SK-N-DZ (cell line): ENCODE measurements at regions not wholly inside any gene's neighbourhood (a gene's known extent, or its start where the extent isn't known, plus 50 kb on each side); places are given as distances from the start of the nearest gene placed in this dataset.

ENCODE experiments used
- DNase-seq: peaks from one replicate; pipeline ENCODE4 v3.0.0-alpha.2; 2015; ENCODE audit warnings: low spot score

- DNase-seq = peak; percentile 63
These were observed 403.4 kb downstream of the DNAJB9 start for GRCh38 chr7:108973075-108973474.

- no peak for DNase-seq
These were observed 405.0 kb downstream of the DNAJB9 start for GRCh38 chr7:108974641-108975040.

- peak; percentile 54 for DNase-seq
These were observed 415.4 kb downstream of the DNAJB9 start for GRCh38 chr7:108985037-108985436.

- no peak for DNase-seq
These were observed 419.6 kb downstream of the DNAJB9 start for GRCh38 chr7:108989319-108989718.

- DNase-seq = no peak
These were observed 427.8 kb downstream of the DNAJB9 start for GRCh38 chr7:108997480-108997879.

GRCh38 chr7:109003742-109004141 lies 434.1 kb downstream of the DNAJB9 start:
- DNase-seq = no peak

GRCh38 chr7:109009636-109010035 lies 440.0 kb downstream of the DNAJB9 start:
- DNase-seq = no peak

- DNase-seq = no peak
These were observed 450.6 kb downstream of the DNAJB9 start for GRCh38 chr7:109020251-109020650.

- no peak for DNase-seq
These were observed 451.7 kb downstream of the DNAJB9 start for GRCh38 chr7:109021390-109021789.

GRCh38 chr7:109029866-109030265 lies 460.2 kb downstream of the DNAJB9 start:
- DNase-seq = no peak

GRCh38 chr7:109044691-109045090 lies 475.0 kb downstream of the DNAJB9 start:
- no peak for DNase-seq

- no peak for DNase-seq
These were observed 479.7 kb downstream of the DNAJB9 start for GRCh38 chr7:109049366-109049765.

- no peak for DNase-seq
These were observed 489.4 kb downstream of the DNAJB9 start for GRCh38 chr7:109059089-109059488.

- DNase-seq = no peak
These were observed 493.1 kb downstream of the DNAJB9 start for GRCh38 chr7:109062798-109063197.

GRCh38 chr7:109073543-109073942 lies 503.9 kb downstream of the DNAJB9 start:
- DNase-seq = no peak

- no peak for DNase-seq
These were observed 506.8 kb downstream of the DNAJB9 start for GRCh38 chr7:109076396-109076972.

- no peak for DNase-seq
These were observed 521.4 kb downstream of the DNAJB9 start for GRCh38 chr7:109091042-109091441.

GRCh38 chr7:109092268-109092667 lies 522.6 kb downstream of the DNAJB9 start:
- no peak for DNase-seq

GRCh38 chr7:109101332-109101731 lies 531.7 kb downstream of the DNAJB9 start:
- DNase-seq = no peak

- no peak for DNase-seq
These were observed 539.9 kb downstream of the DNAJB9 start for GRCh38 chr7:109109558-109109957.

- no peak for DNase-seq
These were observed 541.4 kb downstream of the DNAJB9 start for GRCh38 chr7:109111086-109111485.

- DNase-seq = no peak
These were observed 552.1 kb downstream of the DNAJB9 start for GRCh38 chr7:109121599-109122300.

GRCh38 chr7:109125001-109125400 lies 555.3 kb downstream of the DNAJB9 start:
- DNase-seq = no peak
